SU-DHL-6 (cell line): ENCODE measurements at regions not wholly inside any gene's neighbourhood (a gene's known extent, or its start where the extent isn't known, plus 50 kb on each side); places are given as distances from the start of the nearest gene placed in this dataset.

Experiments
- H2AFZ ChIP-seq: fragments of 200-600 bp; sonication (generic); 2 replicates; pipeline ENCODE4 v1.6.1; 2014; ENCODE audit warnings: low read depth, mild to moderate bottlenecking, moderate library complexity, mixed read lengths, antibody characterized with exemption, low read length; ENCODE audit not compliant: severe bottlenecking
- H3F3A ChIP-seq: fragments of 200-600 bp; shearing (Covaris generic); 2 replicates; pipeline ENCODE4 v1.6.0; 2016; ENCODE audit warnings: antibody characterized with exemption, mild to moderate bottlenecking; ENCODE audit not compliant: insufficient read depth
- H3K27ac ChIP-seq: fragments of 200-600 bp; sonication (generic); 2 replicates; pipeline ENCODE4 v1.5.1; 2016; ENCODE audit warnings: low read depth, mild to moderate bottlenecking, low read length, moderate library complexity, mixed read lengths
- H3K27me3 ChIP-seq: fragments of 200-600 bp; sonication (generic), shearing (Covaris generic); 2 replicates; pipeline ENCODE4 v1.6.0; 2014; ENCODE audit warnings: mild to moderate bottlenecking, low read length
- H3K36me3 ChIP-seq: fragments of 200-600 bp; sonication (generic); 2 replicates; pipeline ENCODE4 v1.6.1; 2014; ENCODE audit warnings: mild to moderate bottlenecking, low read length, mixed read lengths
- H3K4me2 ChIP-seq: fragments of 300-600, 200-600 bp; shearing (Covaris generic), sonication (generic); 2 replicates; pipeline ENCODE4 v1.6.0; 2014; ENCODE audit warnings: low read length, low read depth, mild to moderate bottlenecking; ENCODE audit not compliant: poor library complexity, severe bottlenecking
- H3K4me3 ChIP-seq: fragments of 200-600 bp; sonication (generic); 2 replicates; pipeline ENCODE4 v1.5.1; 2014; ENCODE audit warnings: antibody characterized with exemption, low read length, mild to moderate bottlenecking, mixed read lengths; ENCODE audit not compliant: insufficient read depth, poor library complexity, severe bottlenecking
- H3K79me2 ChIP-seq: fragments of 200-600 bp; sonication (generic); 2 replicates; pipeline ENCODE4 v1.6.1; 2014; ENCODE audit warnings: mild to moderate bottlenecking, low read length, moderate library complexity; ENCODE audit not compliant: insufficient read depth
- H3K9ac ChIP-seq: fragments of 200-600 bp; sonication (generic); 2 replicates; pipeline ENCODE4 v1.7.0; 2014; ENCODE audit warnings: mild to moderate bottlenecking, low read length
- H3K9me2 ChIP-seq: fragments of 200-600 bp; sonication (generic); replicated peaks from 2 replicates; pipeline ENCODE4 v1.6.1; 2014; ENCODE audit warnings: low read length; ENCODE audit not compliant: insufficient read depth
- H3K9me3 ChIP-seq: fragments of 200-600 bp; sonication (generic); 2 replicates; pipeline ENCODE4 v1.6.1; 2014; ENCODE audit warnings: low read length, mixed read lengths; ENCODE audit not compliant: insufficient read depth
- H4K20me1 ChIP-seq: fragments of 200-600 bp; sonication (generic); 2 replicates; pipeline ENCODE4 v1.6.1; 2014; ENCODE audit warnings: low read depth, mild to moderate bottlenecking, antibody characterized with exemption, low read length, moderate library complexity, mixed read lengths
- EZH2phosphoT487 ChIP-seq: fragments of 200-600 bp; sonication (generic), shearing (Covaris generic); conservative IDR thresholded peaks from 2 replicates; pipeline ENCODE4 v1.6.1; 2018; ENCODE audit warnings: mild to moderate bottlenecking, antibody characterized with exemption, low read length, moderate library complexity, mixed read lengths
- TF ChIP-seq, protein P1 (sequence below): fragments of 200-600 bp; sonication (generic); IDR thresholded peaks from one replicate; pipeline ENCODE4 v1.5.1; 2017; ENCODE audit warnings: antibody characterized with exemption, mild to moderate bottlenecking, low read length, moderate library complexity; ENCODE audit not compliant: insufficient read depth, poor library complexity, severe bottlenecking

DNA sequence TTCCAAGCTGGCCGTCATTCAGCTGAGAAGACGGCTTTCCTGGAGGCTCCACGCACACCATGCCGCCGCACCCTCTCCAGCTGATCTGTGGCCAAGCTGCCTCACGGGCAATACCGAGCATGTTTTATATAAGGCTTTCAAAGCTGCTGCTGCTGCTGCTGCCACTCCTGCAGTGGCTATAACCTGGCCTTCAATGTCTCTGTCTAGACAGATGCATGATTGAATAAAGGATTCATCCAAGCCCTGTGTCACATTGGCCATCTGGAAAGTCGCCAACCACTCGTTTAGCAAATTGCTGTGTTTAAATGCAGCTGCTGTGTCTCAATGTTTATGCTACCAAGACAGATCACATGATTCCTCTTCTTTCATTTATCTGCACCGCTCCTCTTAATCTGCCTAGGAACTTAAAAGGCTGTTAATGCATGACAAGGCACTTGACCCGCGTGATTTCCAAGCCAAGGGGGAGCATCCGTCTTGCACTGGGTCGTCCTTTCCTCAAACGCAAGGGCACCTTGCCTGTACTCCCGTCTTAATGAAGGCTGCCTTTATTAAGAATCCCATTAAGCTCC lies 114.3 kb downstream of the TEX26 start:
- no peak overlapping the region for H3K4me2 ChIP-seq
- TF ChIP-seq EZH2phosphoT487 = no peak
- TF ChIP-seq, protein P1, sequence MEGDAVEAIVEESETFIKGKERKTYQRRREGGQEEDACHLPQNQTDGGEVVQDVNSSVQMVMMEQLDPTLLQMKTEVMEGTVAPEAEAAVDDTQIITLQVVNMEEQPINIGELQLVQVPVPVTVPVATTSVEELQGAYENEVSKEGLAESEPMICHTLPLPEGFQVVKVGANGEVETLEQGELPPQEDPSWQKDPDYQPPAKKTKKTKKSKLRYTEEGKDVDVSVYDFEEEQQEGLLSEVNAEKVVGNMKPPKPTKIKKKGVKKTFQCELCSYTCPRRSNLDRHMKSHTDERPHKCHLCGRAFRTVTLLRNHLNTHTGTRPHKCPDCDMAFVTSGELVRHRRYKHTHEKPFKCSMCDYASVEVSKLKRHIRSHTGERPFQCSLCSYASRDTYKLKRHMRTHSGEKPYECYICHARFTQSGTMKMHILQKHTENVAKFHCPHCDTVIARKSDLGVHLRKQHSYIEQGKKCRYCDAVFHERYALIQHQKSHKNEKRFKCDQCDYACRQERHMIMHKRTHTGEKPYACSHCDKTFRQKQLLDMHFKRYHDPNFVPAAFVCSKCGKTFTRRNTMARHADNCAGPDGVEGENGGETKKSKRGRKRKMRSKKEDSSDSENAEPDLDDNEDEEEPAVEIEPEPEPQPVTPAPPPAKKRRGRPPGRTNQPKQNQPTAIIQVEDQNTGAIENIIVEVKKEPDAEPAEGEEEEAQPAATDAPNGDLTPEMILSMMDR = no peak
- no peak overlapping the region for H3K9ac ChIP-seq
- no peaks in the 10 kb centered on the region for H4K20me1 ChIP-seq
- H3K27ac ChIP-seq = no peak overlapping the region
- H3K9me3 ChIP-seq = no peaks in the 10 kb centered on the region
- H3K36me3 ChIP-seq = no peaks in the 10 kb centered on the region
- H3K27me3 ChIP-seq = no peaks in the 10 kb centered on the region
- no peak overlapping the region for H3K4me3 ChIP-seq
- no peak overlapping the region for H2AFZ ChIP-seq
- H3K79me2 ChIP-seq = no peaks in the 10 kb centered on the region
- no peaks in the 10 kb centered on the region for H3F3A ChIP-seq
- H3K9me2 ChIP-seq = no peaks in the 10 kb centered on the region

- no peak overlapping the region for H2AFZ ChIP-seq
Measured at GRCh38 chr13:31045286-31046081, 113.0 kb downstream of the TEX26 start.

DNA sequence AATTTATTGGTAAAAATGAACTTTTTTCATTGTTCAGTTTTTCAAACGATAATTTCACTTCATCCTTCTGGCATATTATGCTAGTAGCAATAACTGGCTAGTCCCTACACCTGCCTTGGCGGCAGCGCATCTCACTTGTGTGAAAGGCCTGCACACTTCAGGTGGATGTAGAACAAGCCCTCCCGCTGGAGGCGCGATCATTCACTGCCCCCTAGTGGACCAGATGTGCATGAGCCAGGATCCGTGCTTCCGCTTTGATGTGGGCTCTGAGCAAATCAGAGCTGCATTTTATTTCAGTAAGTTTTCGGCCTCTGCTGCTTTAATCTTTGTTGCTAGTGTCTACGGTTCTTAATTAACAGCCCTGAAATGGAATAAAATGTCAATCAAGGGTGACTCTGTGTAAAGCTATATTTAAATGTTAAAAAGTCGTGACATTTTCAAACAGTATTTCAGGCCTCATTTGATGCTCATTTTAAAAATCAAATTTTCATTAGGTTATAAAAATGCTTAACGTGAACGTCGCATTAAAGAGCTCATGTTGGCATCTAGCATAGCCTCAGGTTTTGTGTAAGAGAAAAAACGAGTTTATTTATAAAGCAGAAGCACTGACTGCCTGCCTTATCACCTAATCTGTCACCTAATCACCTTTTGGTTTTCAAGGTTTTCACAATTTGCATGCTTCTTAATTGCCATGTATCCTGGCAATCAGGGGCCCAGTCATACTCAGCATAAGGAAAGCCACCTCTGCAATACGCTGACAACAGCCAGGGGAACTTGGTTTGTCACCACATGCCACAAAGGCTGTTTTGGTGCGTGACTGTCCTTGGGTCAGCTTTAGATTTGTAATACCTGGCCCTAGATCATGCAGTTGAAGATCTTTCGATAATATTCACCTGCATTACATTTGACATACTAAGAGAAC lies 112.2 kb downstream of the TEX26 start:
- Histone ChIP-seq H3K9me2 (no peaks in the 10 kb centered on the region), H3K4me2 (no peak overlapping the region), H3K27ac (no peak overlapping the region), H3K36me3 (no peaks in the 10 kb centered on the region), H4K20me1 (no peaks in the 10 kb centered on the region), H3K9me3 (no peaks in the 10 kb centered on the region), H2AFZ (no peak overlapping the region), H3K79me2 (no peaks in the 10 kb centered on the region), H3K9ac (no peak overlapping the region), H3K4me3 (no peak overlapping the region), H3F3A (no peaks in the 10 kb centered on the region), H3K27me3 (no peaks in the 10 kb centered on the region)
- TF ChIP-seq, protein P1 = peak; percentile 81
- TF ChIP-seq EZH2phosphoT487 = 0 out of 2 replicates have a peak, but pooled peaks have one; percentile 62

More at GRCh38 chr13:31045286-31046081, 113.0 kb downstream of the TEX26 start:
- Histone ChIP-seq H3K36me3 (no peaks in the 10 kb centered on the region), H3K9ac (no peak overlapping the region), H3K27me3 (no peaks in the 10 kb centered on the region), H3K27ac (no peak overlapping the region), H3K4me3 (no peak overlapping the region), H3K79me2 (no peaks in the 10 kb centered on the region), H3F3A (no peaks in the 10 kb centered on the region), H3K4me2 (no peak overlapping the region), H3K9me2 (no peaks in the 10 kb centered on the region), H4K20me1 (no peaks in the 10 kb centered on the region), H3K9me3 (no peaks in the 10 kb centered on the region)
- TF ChIP-seq, protein P1 = no peak
- TF ChIP-seq EZH2phosphoT487 = no peak
